Astrocyte of the cerebellum (primary cell): ENCODE measurements at regions not wholly inside any gene's neighbourhood (a gene's known extent, or its start where the extent isn't known, plus 50 kb on each side); places are given as distances from the start of the nearest gene placed in this dataset.
"Not testable (repeated sequence)": the region's sequence is repeated elsewhere in the genome, so short reads cannot be mapped to it uniquely, and the experiment has no call there.

Source experiments
- DNase-seq: peaks from one replicate; pipeline ENCODE4 v3.0.0-alpha.2; 2011; ENCODE audit warnings: low read depth
- H3K4me3 ChIP-seq: 2 replicates; pipeline ENCODE4 v1.5.1; 2011; ENCODE audit warnings: mild to moderate bottlenecking, low read depth, low read length, moderate library complexity
- CTCF ChIP-seq: IDR thresholded peaks from 2 replicates; pipeline ENCODE4 v1.5.1; 2012; ENCODE audit warnings: low read length, low read depth, moderate library complexity, mild to moderate bottlenecking; ENCODE audit errors: missing control alignments
- in situ Hi-C: cut with HindIII; loops from 2 replicates; pipeline ENCODE4 v1.10.0; 2017; ENCODE audit warnings: low sequenced_read_pairs

DNA sequence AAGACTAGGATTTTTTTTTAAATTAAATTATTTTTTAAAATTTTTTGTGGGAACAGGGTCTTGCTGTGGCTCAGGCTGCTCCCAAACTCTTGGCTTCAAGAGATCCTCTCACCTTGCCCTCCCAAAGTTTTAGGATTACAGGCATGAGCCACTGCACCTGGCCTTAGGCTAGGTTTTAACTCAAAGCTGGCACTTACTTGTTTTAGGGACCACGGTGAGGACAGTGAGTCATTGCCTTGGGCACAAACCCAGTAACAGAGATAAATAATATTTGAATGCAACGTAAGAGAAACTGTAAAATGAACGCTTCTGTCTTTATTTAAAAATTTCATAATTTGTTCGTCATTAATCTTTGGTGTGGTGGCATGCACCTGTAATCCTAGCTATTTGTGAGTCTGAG is 96.6 kb downstream of the GATA3 start:
- in situ Hi-C loops: no loop called here
- no peak overlapping the region for H3K4me3 ChIP-seq
- no peak for DNase-seq
- no peak for TF ChIP-seq CTCF

- TF ChIP-seq CTCF: no peak
- no peak for DNase-seq
- H3K4me3 ChIP-seq: no peak overlapping the region
- in situ Hi-C loops: no loop called here
Observed at GRCh38 chr10:8156918-8157317, 102.4 kb downstream of the GATA3 start.

- in situ Hi-C loops: no loop called here
- no peak overlapping the region for H3K4me3 ChIP-seq
- TF ChIP-seq CTCF: no peak
- no peak for DNase-seq
Observed at GRCh38 chr10:8158193-8159071, 103.9 kb downstream of the GATA3 start.

DNA sequence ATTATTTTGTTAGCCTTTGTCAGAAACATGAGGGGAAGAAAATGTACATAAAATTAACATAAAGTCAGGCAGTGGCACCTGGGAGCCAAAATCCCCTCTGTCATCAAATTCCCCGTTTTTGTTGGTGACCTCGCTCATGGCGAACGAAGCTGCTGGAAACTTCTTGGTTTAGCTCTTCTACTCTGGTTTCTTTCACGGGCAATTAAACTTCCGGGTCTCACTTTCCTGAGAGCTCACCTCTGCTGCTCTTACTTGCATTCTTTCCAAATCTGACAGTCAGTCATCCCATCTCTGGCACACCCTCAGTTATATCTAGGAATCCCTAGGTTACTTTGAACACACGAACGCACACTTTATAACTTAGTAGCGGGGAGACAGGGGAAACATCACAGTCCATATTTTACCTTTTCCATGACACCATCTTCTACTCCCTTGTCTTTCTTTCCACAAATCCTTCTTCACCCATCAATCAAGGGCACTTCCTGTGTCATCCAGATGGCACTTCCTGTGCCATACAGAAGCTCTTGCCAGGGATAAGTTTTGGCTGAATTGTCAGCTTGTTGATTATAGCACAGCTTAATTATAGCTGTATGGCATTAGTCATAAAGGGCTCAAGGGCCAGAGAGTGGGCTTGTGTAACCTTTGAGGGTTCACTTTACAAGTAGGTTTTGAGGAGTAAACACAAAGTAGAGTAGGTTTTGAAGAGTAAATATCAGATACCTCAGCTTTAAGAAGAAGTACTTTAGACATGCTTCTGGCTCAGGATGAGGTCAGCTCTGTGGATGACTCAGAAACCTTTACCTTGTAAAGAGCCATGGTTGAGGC is 105.1 kb downstream of the GATA3 start:
- H3K4me3 ChIP-seq: no peak overlapping the region
- no peak for TF ChIP-seq CTCF
- in situ Hi-C loops: no loop called here
- no peak for DNase-seq

DNA sequence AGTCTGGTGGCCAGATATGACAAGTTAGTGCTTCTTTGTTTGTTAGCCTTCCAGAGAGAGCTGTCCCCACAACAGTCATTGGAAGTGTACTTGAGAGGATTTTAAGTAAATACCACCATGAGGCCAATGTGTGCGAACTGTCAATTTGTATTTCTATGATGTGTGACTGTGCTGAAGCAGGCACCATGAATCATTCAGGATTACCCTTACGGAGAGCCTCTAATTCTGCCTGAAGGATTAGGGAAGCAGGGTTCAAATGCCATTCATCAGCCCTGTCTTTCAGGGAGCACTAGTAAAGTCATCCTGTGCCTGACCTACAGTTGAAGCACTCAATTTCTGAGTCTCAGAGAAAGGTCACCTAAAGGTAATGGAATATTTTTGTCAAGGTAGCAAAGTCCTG is 109.3 kb downstream of the GATA3 start:
- H3K4me3 ChIP-seq: no peak overlapping the region
- in situ Hi-C loops: no loop called here
- TF ChIP-seq CTCF: no peak
- no peak for DNase-seq

GRCh38 chr10:8164640-8165039 is 110.2 kb downstream of the GATA3 start:
- DNase-seq, H3K4me3 ChIP-seq, in situ Hi-C loops: not testable (repeated sequence)

DNA sequence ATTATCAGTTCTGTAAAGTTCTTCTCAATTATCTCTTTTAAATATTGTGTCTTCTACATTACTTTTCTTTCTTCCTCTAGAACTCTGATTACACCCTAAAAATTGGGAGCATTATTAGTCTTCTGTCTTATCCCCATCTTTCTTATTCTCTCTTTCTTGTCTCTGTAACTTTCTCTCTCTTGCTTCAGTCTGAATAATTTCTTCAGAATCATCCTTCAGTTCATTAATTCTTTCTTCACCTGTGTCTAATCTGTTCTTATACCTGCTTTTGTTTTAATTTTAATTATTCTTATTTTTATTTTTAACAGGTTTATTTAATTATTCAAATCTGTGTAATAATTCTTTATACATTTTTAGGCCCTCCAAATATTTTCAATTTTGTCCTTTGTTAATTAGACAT is 114.3 kb downstream of the GATA3 start:
- no peak for TF ChIP-seq CTCF
- in situ Hi-C loops: no loop called here
- H3K4me3 ChIP-seq: no peak overlapping the region
- DNase-seq: no peak
